Kidney tubule cell (primary cell): ENCODE measurements at regions not wholly inside any gene's neighbourhood (a gene's known extent, or its start where the extent isn't known, plus 50 kb on each side); places are given as distances from the start of the nearest gene placed in this dataset.
A peak's percentile ranks its signal among the peaks of the same experiment; 100 is the strongest.

Experiments
- DNase-seq: peaks from one replicate; pipeline ENCODE4 v3.0.0-alpha.2; 2018; ENCODE audit warnings: low spot score

- DNase-seq: peak; percentile 99
Observed at GRCh38 chr5:74316064-74316603, 324.4 kb downstream of the ENC1 start.

- peak; percentile 67 for DNase-seq
Observed at GRCh38 chr5:74314906-74315305, 325.6 kb downstream of the ENC1 start.

GRCh38 chr5:74313896-74314295, 326.6 kb downstream of the ENC1 start:
- no peak for DNase-seq

GRCh38 chr5:74312746-74313145, 327.8 kb downstream of the ENC1 start:
- no peak for DNase-seq

- DNase-seq: no peak
Observed at GRCh38 chr5:74311961-74312360, 328.6 kb downstream of the ENC1 start.

GRCh38 chr5:74310997-74311930, 329.3 kb downstream of the ENC1 start:
- no peak for DNase-seq

GRCh38 chr5:74310386-74310785, 330.1 kb downstream of the ENC1 start:
- peak; percentile 76 for DNase-seq

- DNase-seq: no peak
Observed at GRCh38 chr5:74309050-74309449, 331.5 kb downstream of the ENC1 start.

- peak; percentile 70 for DNase-seq
Observed at GRCh38 chr5:74306845-74307244, 333.7 kb downstream of the ENC1 start.

GRCh38 chr5:74304536-74304935, 336.0 kb downstream of the ENC1 start:
- DNase-seq: no peak

GRCh38 chr5:74303578-74303977, 336.9 kb downstream of the ENC1 start:
- no peak for DNase-seq

GRCh38 chr5:74301576-74301975, 339.0 kb downstream of the ENC1 start:
- no peak for DNase-seq

- DNase-seq: no peak
Observed at GRCh38 chr5:74300808-74301389, 339.6 kb downstream of the ENC1 start.

GRCh38 chr5:74299833-74300232, 340.7 kb downstream of the ENC1 start:
- no peak for DNase-seq

- DNase-seq: peak; percentile 62
Observed at GRCh38 chr5:74296685-74297408, 343.7 kb downstream of the ENC1 start.

- no peak for DNase-seq
Observed at GRCh38 chr5:74295676-74296075, 344.9 kb downstream of the ENC1 start.

- no peak for DNase-seq
Observed at GRCh38 chr5:74295141-74295540, 345.4 kb downstream of the ENC1 start.

GRCh38 chr5:74294231-74294705, 346.3 kb downstream of the ENC1 start:
- no peak for DNase-seq

GRCh38 chr5:74293182-74293581, 347.3 kb downstream of the ENC1 start:
- no peak for DNase-seq

- DNase-seq: no peak
Observed at GRCh38 chr5:74290634-74291241, 349.8 kb downstream of the ENC1 start.

GRCh38 chr5:74289691-74290090, 350.8 kb downstream of the ENC1 start:
- DNase-seq: no peak

- DNase-seq: no peak
Observed at GRCh38 chr5:74289238-74289637, 351.3 kb downstream of the ENC1 start.
